ENCODE measurements at regions not wholly inside any gene's neighbourhood (a gene's known extent, or its start where the extent isn't known, plus 50 kb on each side); places are given as distances from the start of the nearest gene placed in this dataset.
A peak's percentile ranks its signal among the peaks of the same experiment; 100 is the strongest.

DNA sequence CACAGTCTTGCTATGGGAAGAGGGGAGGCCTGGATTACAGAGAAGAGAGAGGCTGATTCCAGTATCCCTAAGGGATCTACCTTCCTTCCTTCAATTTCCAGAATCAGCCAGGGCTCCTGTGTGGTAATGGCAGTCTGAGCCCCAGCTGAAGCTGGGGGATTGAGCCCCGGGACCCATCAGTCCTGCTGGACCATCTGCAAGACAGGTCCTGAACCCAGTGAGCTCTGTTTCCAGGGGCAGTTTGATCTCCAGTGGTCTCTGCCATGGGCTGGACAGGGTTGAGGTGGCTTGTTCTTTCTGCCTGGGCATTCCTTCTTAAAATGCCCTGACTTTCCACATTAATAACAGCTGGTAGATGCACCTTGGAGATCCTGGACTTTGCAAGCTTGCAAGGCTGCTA is 685.2 kb downstream of the TBL1XR1 start:
- in situ Hi-C loops (cut with HindIII; ENCODE audit: low pct_unique_long_range_greater_than_20kb, low sequenced_read_pairs): no loop called here
- DNase-seq (ENCODE audit: low read depth in 1 of 2, low spot score in 1 of 2): no peak
- TF ChIP-seq JUND (IDR thresholded peaks at IDR 0.05; ENCODE audit: low read depth): no peak

GRCh38 chr3:176510097-176510496 is 687.2 kb downstream of the TBL1XR1 start:
- no peak for TF ChIP-seq JUND (IDR thresholded peaks at IDR 0.05; ENCODE audit: low read depth)
- DNase-seq (ENCODE audit: low read depth in 1 of 2, low spot score in 1 of 2): no peak
- in situ Hi-C loops (cut with HindIII; ENCODE audit: low pct_unique_long_range_greater_than_20kb, low sequenced_read_pairs): no loop called here

DNA sequence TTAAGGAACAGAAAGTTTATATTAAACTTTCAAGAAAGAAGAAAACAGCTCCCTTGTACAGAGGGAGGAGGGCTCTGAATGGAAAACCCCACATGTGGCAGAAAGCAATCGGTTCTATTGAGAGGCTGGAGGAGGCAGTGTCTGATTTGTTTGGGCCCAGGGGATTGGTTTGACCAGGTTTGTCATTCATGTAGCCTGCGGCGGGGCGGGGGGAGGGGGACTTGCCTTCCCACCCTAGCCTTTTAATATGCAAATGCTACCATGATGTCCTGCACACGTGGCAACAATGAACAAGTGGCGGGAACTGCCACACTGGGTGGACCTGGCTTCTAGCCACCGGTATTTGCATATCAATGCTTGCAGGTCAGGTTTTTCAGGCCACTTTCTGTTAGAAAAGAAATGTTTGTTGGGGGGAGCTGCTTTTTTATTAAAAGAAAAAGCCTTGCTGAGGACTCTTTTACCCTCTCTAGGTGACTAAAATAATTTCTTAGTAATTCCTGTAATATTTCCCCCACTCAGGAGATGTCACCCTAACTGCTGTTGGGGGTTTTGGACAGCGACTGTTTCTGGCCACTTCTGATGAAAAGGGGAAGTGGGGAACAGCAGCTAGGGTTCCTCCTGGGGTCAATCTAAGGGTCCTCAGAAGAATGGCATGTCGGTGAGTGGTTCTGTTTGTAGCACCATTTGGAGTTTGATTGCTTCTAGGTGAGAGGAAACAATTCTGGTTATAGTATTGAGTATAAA is 691.2 kb downstream of the TBL1XR1 start:
- in situ Hi-C loops (cut with HindIII; ENCODE audit: low pct_unique_long_range_greater_than_20kb, low sequenced_read_pairs): no loop called here
- DNase-seq (ENCODE audit: low read depth in 1 of 2, low spot score in 1 of 2): peak in 1 of 2 experiments; percentile 58
- TF ChIP-seq JUND (IDR thresholded peaks at IDR 0.05; ENCODE audit: low read depth): no peak

DNA sequence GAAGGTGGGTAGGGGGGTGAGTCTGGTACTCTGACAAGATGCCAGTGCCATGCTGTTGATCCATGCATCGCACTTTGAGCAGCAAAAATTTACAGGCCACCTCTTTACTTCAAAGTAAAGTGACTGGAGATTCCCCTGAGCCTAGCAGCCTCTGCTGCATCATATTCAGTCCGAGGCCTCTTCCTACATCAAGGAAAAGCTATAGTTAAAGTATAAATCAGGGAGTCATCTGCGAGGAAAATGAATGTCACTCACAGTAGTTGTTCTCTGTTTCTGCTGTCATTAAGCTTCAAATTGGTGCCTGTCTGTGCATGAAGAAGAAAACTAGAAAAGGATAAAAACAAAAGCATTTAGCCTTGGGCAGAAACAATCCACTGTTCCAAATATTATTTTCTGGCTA is 706.2 kb downstream of the TBL1XR1 start:
- DNase-seq (ENCODE audit: low read depth in 1 of 2, low spot score in 1 of 2): no peak
- no peak for TF ChIP-seq JUND (IDR thresholded peaks at IDR 0.05; ENCODE audit: low read depth)
- in situ Hi-C loops (cut with HindIII; ENCODE audit: low pct_unique_long_range_greater_than_20kb, low sequenced_read_pairs): no loop called here

DNA sequence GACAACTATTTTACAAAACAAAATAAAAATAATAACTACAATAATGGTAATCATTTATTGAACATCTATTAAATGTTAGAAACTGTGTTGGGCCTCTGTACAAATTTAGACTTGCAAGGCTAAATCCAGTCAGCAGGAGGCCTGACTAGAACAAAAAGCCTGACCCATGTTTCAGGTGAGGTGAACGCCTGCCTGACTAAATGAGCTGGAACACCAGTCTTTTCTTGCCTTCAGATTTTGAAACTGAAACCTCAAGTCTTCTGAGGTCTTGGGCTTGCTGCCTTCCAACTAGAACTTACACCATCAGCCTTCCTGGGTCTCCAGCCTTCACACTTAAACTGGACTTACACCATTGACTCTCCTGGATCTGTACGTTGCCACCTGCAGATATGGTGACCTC is 706.9 kb downstream of the TBL1XR1 start:
- in situ Hi-C loops (cut with HindIII; ENCODE audit: low pct_unique_long_range_greater_than_20kb, low sequenced_read_pairs): no loop called here
- DNase-seq (ENCODE audit: low read depth in 1 of 2, low spot score in 1 of 2): peak in 1 of 2 experiments; percentile 22
- no peak for TF ChIP-seq JUND (IDR thresholded peaks at IDR 0.05; ENCODE audit: low read depth)

- in situ Hi-C loops (cut with HindIII; ENCODE audit: low pct_unique_long_range_greater_than_20kb, low sequenced_read_pairs): no loop called here
These were observed 718.0 kb downstream of the TBL1XR1 start for GRCh38 chr3:176479248-176479647.

DNA sequence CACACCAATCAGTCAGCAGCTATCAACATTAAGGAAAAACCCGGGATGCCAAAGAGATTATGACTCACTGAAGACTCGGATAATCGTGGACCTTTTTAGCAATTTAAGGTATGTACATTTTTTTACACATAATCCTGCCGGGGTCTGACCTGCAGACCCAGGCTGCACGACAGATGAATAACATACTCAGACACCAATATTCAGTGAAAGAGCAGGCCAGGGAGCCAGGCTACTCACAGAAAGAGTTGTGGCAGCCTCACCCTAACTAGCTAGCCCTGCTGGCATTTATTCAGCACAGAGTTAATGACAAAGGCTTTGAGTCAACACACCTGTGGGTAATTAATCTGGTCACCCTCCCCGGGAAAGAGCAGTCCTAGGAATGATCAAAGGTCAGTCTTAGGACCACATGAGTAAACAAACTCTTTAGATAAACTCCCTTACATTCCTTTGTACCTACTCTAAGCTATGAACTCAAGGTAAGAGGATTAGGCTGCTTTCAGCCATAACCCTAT is 727.5 kb downstream of the TBL1XR1 start:
- TF ChIP-seq JUND (IDR thresholded peaks at IDR 0.05; ENCODE audit: low read depth): no peak

More at GRCh38 chr3:176479248-176479647, 718.0 kb downstream of the TBL1XR1 start:
- DNase-seq (ENCODE audit: low read depth in 1 of 2, low spot score in 1 of 2): no peak
- no peak for TF ChIP-seq JUND (IDR thresholded peaks at IDR 0.05; ENCODE audit: low read depth)

DNA sequence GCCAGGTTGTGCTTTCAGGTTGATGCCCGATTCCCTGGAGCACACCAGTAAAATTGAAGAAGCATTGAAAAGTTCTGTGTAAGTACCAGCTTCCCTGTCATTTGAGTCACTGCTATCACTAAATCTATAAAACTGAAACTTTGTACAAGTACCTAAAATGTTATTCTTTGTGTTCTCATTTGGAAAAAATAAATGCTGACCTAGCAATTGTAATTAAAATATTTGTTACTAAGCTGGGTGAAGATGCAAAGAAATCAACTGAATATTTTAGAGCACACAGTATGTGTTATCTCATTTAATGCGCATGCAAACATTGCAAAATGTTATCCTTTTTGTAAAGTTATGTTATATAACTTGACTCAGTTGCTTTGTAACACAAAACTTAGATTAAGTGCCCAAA is 733.7 kb downstream of the TBL1XR1 start:
- in situ Hi-C loops (cut with HindIII; ENCODE audit: low pct_unique_long_range_greater_than_20kb, low sequenced_read_pairs): no loop called here
- DNase-seq (ENCODE audit: low read depth in 1 of 2, low spot score in 1 of 2): no peak
- TF ChIP-seq JUND (IDR thresholded peaks at IDR 0.05; ENCODE audit: low read depth): no peak

More for the DNA sequence above, 727.5 kb downstream of the TBL1XR1 start:
- no peak for DNase-seq (ENCODE audit: low read depth in 1 of 2, low spot score in 1 of 2)
- in situ Hi-C loops (cut with HindIII; ENCODE audit: low pct_unique_long_range_greater_than_20kb, low sequenced_read_pairs): no loop called here

DNA sequence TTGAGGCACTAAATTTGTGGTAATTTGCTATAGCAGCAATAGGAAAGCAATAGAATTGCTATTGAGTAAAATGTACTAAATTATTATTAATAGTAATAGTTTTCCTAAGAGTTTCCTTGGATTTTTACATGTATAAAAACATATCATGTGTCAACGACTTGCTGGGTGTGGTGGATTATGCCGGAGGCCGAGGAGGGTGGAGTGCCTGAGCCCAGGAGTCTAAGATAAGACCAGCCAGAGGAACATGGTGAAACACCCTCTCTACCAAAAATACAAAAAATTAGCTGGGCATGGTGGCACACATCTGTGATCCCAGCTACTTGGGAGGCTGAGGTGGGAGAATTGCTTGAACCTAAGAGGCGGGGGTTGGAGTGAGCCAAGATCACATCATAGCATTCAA is 749.9 kb downstream of the TBL1XR1 start:
- no peak for DNase-seq (ENCODE audit: low read depth in 1 of 2, low spot score in 1 of 2)
- in situ Hi-C loops (cut with HindIII; ENCODE audit: low pct_unique_long_range_greater_than_20kb, low sequenced_read_pairs): no loop called here
- TF ChIP-seq JUND (IDR thresholded peaks at IDR 0.05; ENCODE audit: low read depth): no peak

GRCh38 chr3:176442326-176442725 is 755.0 kb downstream of the TBL1XR1 start:
- DNase-seq (ENCODE audit: low read depth in 1 of 2, low spot score in 1 of 2): no peak
- TF ChIP-seq JUND (IDR thresholded peaks at IDR 0.05; ENCODE audit: low read depth): no peak
- in situ Hi-C loops (cut with HindIII; ENCODE audit: low pct_unique_long_range_greater_than_20kb, low sequenced_read_pairs): no loop called here

GRCh38 chr3:176439729-176440128 is 757.6 kb downstream of the TBL1XR1 start:
- DNase-seq (ENCODE audit: low read depth in 1 of 2, low spot score in 1 of 2): no peak
- in situ Hi-C loops (cut with HindIII; ENCODE audit: low pct_unique_long_range_greater_than_20kb, low sequenced_read_pairs): no loop called here
- no peak for TF ChIP-seq JUND (IDR thresholded peaks at IDR 0.05; ENCODE audit: low read depth)

DNA sequence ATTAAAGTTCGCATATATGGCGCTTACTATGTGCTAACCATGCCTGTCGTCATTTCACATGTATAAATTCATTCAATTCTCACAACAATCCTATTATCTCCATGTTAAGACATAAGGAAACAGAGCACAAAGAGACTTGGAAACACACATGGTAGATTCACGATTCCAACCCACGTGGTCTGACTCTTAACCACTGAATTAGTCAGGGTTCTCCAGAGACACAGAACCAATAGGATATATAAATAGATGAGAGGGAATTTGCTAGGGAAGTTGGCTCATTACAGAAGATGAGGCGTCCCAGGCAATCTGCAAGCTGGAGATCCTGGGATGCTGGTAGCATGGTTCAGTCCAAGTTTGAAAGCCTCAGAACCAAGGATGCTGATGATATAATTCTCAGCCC is 765.3 kb downstream of the TBL1XR1 start:
- in situ Hi-C loops (cut with HindIII; ENCODE audit: low pct_unique_long_range_greater_than_20kb, low sequenced_read_pairs): no loop called here
- no peak for TF ChIP-seq JUND (IDR thresholded peaks at IDR 0.05; ENCODE audit: low read depth)
- DNase-seq (ENCODE audit: low read depth in 1 of 2, low spot score in 1 of 2): no peak

DNA sequence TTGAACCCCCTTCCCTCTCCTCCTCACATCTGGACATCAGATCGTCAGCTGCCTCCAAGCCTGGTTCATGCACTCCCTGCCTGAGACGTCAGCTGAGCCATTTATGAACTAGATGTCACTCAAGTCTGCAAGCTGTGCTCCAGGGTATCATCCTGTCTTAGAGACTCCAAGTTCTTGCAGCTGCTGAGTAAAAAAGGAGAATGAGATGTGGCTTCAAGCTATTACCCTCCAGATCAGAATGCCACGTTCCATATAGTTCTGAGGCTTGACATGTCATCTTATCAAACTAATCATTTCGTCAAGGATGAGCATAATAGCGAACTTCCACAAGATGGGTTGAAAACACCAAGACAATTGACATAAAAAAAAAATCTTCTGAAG is 766.3 kb downstream of the TBL1XR1 start:
- no peak for TF ChIP-seq JUND (IDR thresholded peaks at IDR 0.05; ENCODE audit: low read depth)
- in situ Hi-C loops (cut with HindIII; ENCODE audit: low pct_unique_long_range_greater_than_20kb, low sequenced_read_pairs): no loop called here
- DNase-seq (ENCODE audit: low read depth in 1 of 2, low spot score in 1 of 2): no peak
